Trophoblast cell (in vitro differentiated cells and primary cell): ENCODE measurements at regions not wholly inside any gene's neighbourhood (a gene's known extent, or its start where the extent isn't known, plus 50 kb on each side); places are given as distances from the start of the nearest gene placed in this dataset.
"Not testable (repeated sequence)": the region's sequence is repeated elsewhere in the genome, so short reads cannot be mapped to it uniquely, and the experiment has no call there.

Experiments used
- DNase-seq, 2 donors: peaks; one replicate each; pipeline ENCODE4 v3.0.0-alpha.2; 2016
- H2AFZ ChIP-seq: 2 replicates; pipeline ENCODE4 v1.6.1; 2013; ENCODE audit warnings: low read length, moderate library complexity, mild to moderate bottlenecking; ENCODE audit not compliant: insufficient read depth, poor library complexity
- H2AK5ac ChIP-seq: 2 replicates; pipeline ENCODE4 v1.6.1; 2013; ENCODE audit warnings: mild to moderate bottlenecking, low read length
- H2BK120ac ChIP-seq: 2 replicates; pipeline ENCODE4 v1.6.1; 2013; ENCODE audit warnings: low read length, mild to moderate bottlenecking, moderate library complexity; ENCODE audit not compliant: insufficient read depth, poor library complexity
- H2BK12ac ChIP-seq: 2 replicates; pipeline ENCODE4 v1.6.1; 2013; ENCODE audit warnings: mild to moderate bottlenecking, low read length, moderate library complexity
- H2BK5ac ChIP-seq: 2 replicates; pipeline ENCODE4 v1.6.1; 2013; ENCODE audit warnings: low read length, low read depth, moderate library complexity, mild to moderate bottlenecking; ENCODE audit not compliant: poor library complexity
- H3K14ac ChIP-seq: 2 replicates; pipeline ENCODE4 v1.6.1; 2013; ENCODE audit warnings: mild to moderate bottlenecking, low read length
- H3K18ac ChIP-seq: 2 replicates; pipeline ENCODE4 v1.6.1; 2013; ENCODE audit warnings: mild to moderate bottlenecking, low read length
- H3K23ac ChIP-seq: 2 replicates; pipeline ENCODE4 v1.6.1; 2013; ENCODE audit warnings: low read length
- H3K27ac ChIP-seq: 2 replicates; pipeline ENCODE4 v1.5.1; 2013; ENCODE audit warnings: low read depth, mild to moderate bottlenecking, inconsistent platforms, low read length, moderate library complexity
- H3K27me3 ChIP-seq: 2 replicates; pipeline ENCODE4 v1.6.1; 2013; ENCODE audit warnings: inconsistent platforms, mild to moderate bottlenecking, low read length, moderate library complexity; ENCODE audit not compliant: insufficient read depth
- H3K36me3 ChIP-seq, 2 experiments: 1 replicate in 1 of 2; 2 replicates in 1 of 2; pipeline ENCODE4 v1.6.1; 2013; ENCODE audit warnings: low read length in 2 of 2, mild to moderate bottlenecking in 2 of 2, moderate library complexity in 1 of 2; ENCODE audit not compliant: insufficient read depth in 2 of 2, control insufficient read depth in 1 of 2
- H3K4ac ChIP-seq: 2 replicates; pipeline ENCODE4 v1.6.1; 2013; ENCODE audit warnings: low read depth, mild to moderate bottlenecking, low read length, moderate library complexity
- H3K4me1 ChIP-seq, 2 experiments: 1 replicate in 1 of 2; 2 replicates in 1 of 2; pipeline ENCODE4 v1.6.1; 2013; ENCODE audit warnings: low read length in 2 of 2, mild to moderate bottlenecking in 2 of 2, moderate library complexity in 1 of 2; ENCODE audit not compliant: insufficient read depth in 2 of 2, control insufficient read depth in 1 of 2
- H3K4me2 ChIP-seq: 2 replicates; pipeline ENCODE4 v1.6.1; 2013; ENCODE audit warnings: inconsistent platforms, mild to moderate bottlenecking, low read length, moderate library complexity
- H3K4me3 ChIP-seq: 2 replicates; pipeline ENCODE4 v1.5.1; 2013; ENCODE audit warnings: mild to moderate bottlenecking, low read depth, low read length, inconsistent platforms
- H3K79me1 ChIP-seq: one replicate; pipeline ENCODE4 v1.6.1; 2013; ENCODE audit warnings: low read length
- H3K79me2 ChIP-seq: 2 replicates; pipeline ENCODE4 v1.6.1; 2013; ENCODE audit warnings: low read length, mild to moderate bottlenecking; ENCODE audit not compliant: control insufficient read depth, insufficient read depth, poor library complexity
- H3K9ac ChIP-seq: 2 replicates; pipeline ENCODE4 v1.6.1; 2013; ENCODE audit warnings: mild to moderate bottlenecking, low read length
- H3K9me3 ChIP-seq: 2 replicates; pipeline ENCODE4 v1.6.1; 2013; ENCODE audit warnings: low read depth, mild to moderate bottlenecking, control low read depth, inconsistent platforms, low read length; ENCODE audit not compliant: insufficient read depth
- H4K12ac ChIP-seq: 2 replicates; pipeline ENCODE4 v1.6.1; 2013; ENCODE audit warnings: low read depth, mild to moderate bottlenecking, low read length, moderate library complexity
- H4K8ac ChIP-seq: 2 replicates; pipeline ENCODE4 v1.6.1; 2013; ENCODE audit warnings: low read depth, mild to moderate bottlenecking, low read length, moderate library complexity
- H4K91ac ChIP-seq: one replicate; pipeline ENCODE4 v1.6.1; 2013; ENCODE audit warnings: low read depth, mild to moderate bottlenecking, low read length, moderate library complexity
- WGBS: extraction: QIAGEN DNeasy Blood & Tissue Kit; methylation state at CpG from one replicate; pipeline ENCODE4 v1.1.7; 2013; ENCODE audit warnings: missing lambda C conversion rate; ENCODE audit not compliant: insufficient read length, insufficient coverage; ENCODE audit errors: extremely low coverage; 5-methylcytosine and 5-hydroxymethylcytosine counted together

GRCh38 chr1:71295350-71295749 is 214.5 kb upstream of the ZRANB2 start:
- Histone ChIP-seq H4K12ac (no peak overlapping the region), H2AFZ (no peak overlapping the region), H3K23ac (no peak overlapping the region), H3K79me1 (no peaks in the 10 kb centered on the region), H3K4me2 (no peak overlapping the region), H2BK12ac (no peak overlapping the region), H3K14ac (no peak overlapping the region), H3K36me3 (no peaks in the 10 kb centered on the region), H3K9ac (no peak overlapping the region), H3K27ac (no peak overlapping the region), H3K79me2 (no peaks in the 10 kb centered on the region), H3K27me3 (no peaks in the 10 kb centered on the region), H2BK120ac (no peak overlapping the region), H3K4me3 (no peak overlapping the region), H4K91ac (no peak overlapping the region), H4K8ac (no peak overlapping the region), H3K9me3 (no peaks in the 10 kb centered on the region), H3K18ac (no peak overlapping the region), H3K4me1 (peaks cover 0 to 3% of the 10 kb centered on the region in 2 experiments), H3K4ac (no peak overlapping the region), H2BK5ac (no peak overlapping the region), H2AK5ac (no peak overlapping the region)
- no CpG with 5 or more reads among the region's 3 CpGs for WGBS
- DNase-seq = no peak

GRCh38 chr1:71294178-71294577 is 213.3 kb upstream of the ZRANB2 start:
- Histone ChIP-seq H2BK12ac (no peak overlapping the region), H3K9me3 (no peaks in the 10 kb centered on the region), H3K4me3 (no peak overlapping the region), H3K23ac (no peak overlapping the region), H2BK120ac (no peak overlapping the region), H2BK5ac (no peak overlapping the region), H3K4me1 (peaks cover 0 to 3% of the 10 kb centered on the region in 2 experiments), H3K27me3 (no peaks in the 10 kb centered on the region), H4K12ac (no peak overlapping the region), H2AK5ac (no peak overlapping the region), H3K14ac (no peak overlapping the region), H3K18ac (no peak overlapping the region), H3K79me1 (no peaks in the 10 kb centered on the region), H3K79me2 (no peaks in the 10 kb centered on the region), H2AFZ (no peak overlapping the region), H3K27ac (no peak overlapping the region), H3K36me3 (no peaks in the 10 kb centered on the region), H4K91ac (no peak overlapping the region), H4K8ac (no peak overlapping the region), H3K4me2 (no peak overlapping the region), H3K9ac (no peak overlapping the region), H3K4ac (no peak overlapping the region)
- WGBS = no CpG with 5 or more reads among the region's 5 CpGs
- DNase-seq = no peak

GRCh38 chr1:71292203-71292602 is 211.4 kb upstream of the ZRANB2 start:
- Histone ChIP-seq H3K79me1 (no peaks in the 10 kb centered on the region), H4K8ac (no peak overlapping the region), H2BK12ac (no peak overlapping the region), H3K27ac (no peak overlapping the region), H2BK5ac (no peak overlapping the region), H3K27me3 (no peaks in the 10 kb centered on the region), H3K18ac (no peak overlapping the region), H3K9ac (no peak overlapping the region), H2BK120ac (no peak overlapping the region), H3K4ac (no peak overlapping the region), H3K14ac (no peak overlapping the region), H2AFZ (no peak overlapping the region), H3K9me3 (no peaks in the 10 kb centered on the region), H4K12ac (no peak overlapping the region), H2AK5ac (no peak overlapping the region), H3K4me3 (no peak overlapping the region), H3K4me1 (peaks cover 0 to 3% of the 10 kb centered on the region in 2 experiments), H3K23ac (no peak overlapping the region), H3K79me2 (no peaks in the 10 kb centered on the region), H3K4me2 (no peak overlapping the region), H3K36me3 (no peaks in the 10 kb centered on the region), H4K91ac (no peak overlapping the region)
- WGBS = no CpG with 5 or more reads among the region's 2 CpGs
- no peak for DNase-seq

- not testable (repeated sequence) for H2AFZ ChIP-seq, H3K36me3 ChIP-seq, H3K4me3 ChIP-seq, H3K27me3 ChIP-seq, H4K12ac ChIP-seq, H3K14ac ChIP-seq, H3K9ac ChIP-seq, H3K79me1 ChIP-seq, H4K8ac ChIP-seq, H3K9me3 ChIP-seq, H4K91ac ChIP-seq, H3K4me2 ChIP-seq, H3K4me1 ChIP-seq, H2BK120ac ChIP-seq, H3K23ac ChIP-seq, H3K4ac ChIP-seq, H2BK5ac ChIP-seq, H3K27ac ChIP-seq, H2AK5ac ChIP-seq, DNase-seq, H3K18ac ChIP-seq, H2BK12ac ChIP-seq, H3K79me2 ChIP-seq
- no CpG with 5 or more reads among the region's 6 CpGs for WGBS
These were observed 209.8 kb upstream of the ZRANB2 start for GRCh38 chr1:71290506-71291237.
